ENCODE measurements at regions not wholly inside any gene's neighbourhood (a gene's known extent, or its start where the extent isn't known, plus 50 kb on each side); places are given as distances from the start of the nearest gene placed in this dataset.

DNA sequence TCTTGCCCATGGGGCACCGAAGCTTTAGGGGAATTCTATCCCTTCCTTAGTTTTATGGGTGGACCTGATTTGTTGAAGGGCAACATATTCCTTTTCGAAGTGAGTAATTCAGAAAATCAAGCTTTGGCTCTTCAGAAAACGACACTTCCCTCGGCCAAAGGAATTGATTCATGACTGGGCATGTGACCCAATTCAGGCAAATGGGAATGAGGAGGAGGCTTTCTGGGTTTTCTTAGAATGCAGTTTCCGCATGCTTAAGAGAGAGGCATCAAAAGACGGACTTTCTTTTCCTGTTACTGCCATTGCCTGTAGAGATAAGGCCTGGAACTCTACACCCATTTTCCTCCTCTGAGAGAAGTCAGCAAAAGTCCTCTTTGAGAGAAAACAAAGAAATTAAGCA lies 179.5 kb downstream of the RFPL4B start:
- TF ChIP-seq, protein P1, sequence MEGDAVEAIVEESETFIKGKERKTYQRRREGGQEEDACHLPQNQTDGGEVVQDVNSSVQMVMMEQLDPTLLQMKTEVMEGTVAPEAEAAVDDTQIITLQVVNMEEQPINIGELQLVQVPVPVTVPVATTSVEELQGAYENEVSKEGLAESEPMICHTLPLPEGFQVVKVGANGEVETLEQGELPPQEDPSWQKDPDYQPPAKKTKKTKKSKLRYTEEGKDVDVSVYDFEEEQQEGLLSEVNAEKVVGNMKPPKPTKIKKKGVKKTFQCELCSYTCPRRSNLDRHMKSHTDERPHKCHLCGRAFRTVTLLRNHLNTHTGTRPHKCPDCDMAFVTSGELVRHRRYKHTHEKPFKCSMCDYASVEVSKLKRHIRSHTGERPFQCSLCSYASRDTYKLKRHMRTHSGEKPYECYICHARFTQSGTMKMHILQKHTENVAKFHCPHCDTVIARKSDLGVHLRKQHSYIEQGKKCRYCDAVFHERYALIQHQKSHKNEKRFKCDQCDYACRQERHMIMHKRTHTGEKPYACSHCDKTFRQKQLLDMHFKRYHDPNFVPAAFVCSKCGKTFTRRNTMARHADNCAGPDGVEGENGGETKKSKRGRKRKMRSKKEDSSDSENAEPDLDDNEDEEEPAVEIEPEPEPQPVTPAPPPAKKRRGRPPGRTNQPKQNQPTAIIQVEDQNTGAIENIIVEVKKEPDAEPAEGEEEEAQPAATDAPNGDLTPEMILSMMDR (IDR thresholded peaks at IDR 0.05): no peak
- TF ChIP-seq EP300 (IDR thresholded peaks at IDR 0.05): no peak
- no peak for TF ChIP-seq POLR2AphosphoS2 (conservative IDR thresholded peaks at IDR 0.05; ENCODE audit: low read length)
- TF ChIP-seq, protein P2, sequence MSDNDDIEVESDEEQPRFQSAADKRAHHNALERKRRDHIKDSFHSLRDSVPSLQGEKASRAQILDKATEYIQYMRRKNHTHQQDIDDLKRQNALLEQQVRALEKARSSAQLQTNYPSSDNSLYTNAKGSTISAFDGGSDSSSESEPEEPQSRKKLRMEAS (IDR thresholded peaks at IDR 0.05): no peak
- no peak for TF ChIP-seq POLR2A (IDR thresholded peaks at IDR 0.05; ENCODE audit: low read length)
- no peak for TF ChIP-seq SMC3 (IDR thresholded peaks at IDR 0.05)
- TF ChIP-seq FOXS1 (CRISPR knock-in tag; IDR thresholded peaks at IDR 0.05): no peak

All from A549 (cell line).